ENCODE measurements at regions not wholly inside any gene's neighbourhood (a gene's known extent, or its start where the extent isn't known, plus 50 kb on each side); places are given as distances from the start of the nearest gene placed in this dataset.

DNA sequence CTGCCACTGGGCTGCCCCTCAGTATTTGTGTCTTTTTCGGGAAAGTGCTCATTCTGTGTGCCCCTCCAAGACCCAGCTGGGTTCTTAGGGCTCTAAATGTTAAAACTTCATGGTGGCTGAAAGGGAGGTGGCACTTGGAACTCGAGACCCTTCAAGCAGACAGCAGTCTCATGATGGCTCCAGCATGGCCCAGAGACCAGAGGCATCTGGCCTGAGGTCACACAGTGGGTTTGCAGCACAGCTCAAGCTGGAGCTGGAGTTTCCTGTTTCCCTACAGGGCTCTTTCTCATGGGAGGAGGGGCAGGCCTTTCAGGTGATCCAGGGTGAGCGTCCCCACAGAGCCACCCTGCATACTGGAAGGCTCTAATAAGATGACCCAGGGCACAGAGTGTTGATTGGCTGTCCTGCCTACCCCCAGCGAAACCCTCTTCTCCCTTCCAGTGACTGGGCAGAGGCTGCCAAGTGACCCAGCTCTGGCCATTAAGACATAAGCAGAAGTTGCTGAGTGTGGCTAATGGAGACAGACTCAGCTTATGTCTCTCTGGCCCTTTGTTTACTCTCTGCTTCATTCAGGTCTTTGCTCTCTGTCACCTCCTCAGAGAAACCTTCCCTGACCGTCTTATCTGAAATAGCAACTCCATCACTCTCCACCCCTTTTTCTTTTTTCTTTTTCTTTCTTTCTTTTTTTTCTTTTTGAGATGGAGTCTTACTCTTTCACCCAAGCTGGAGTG lies 166.6 kb upstream of the SMAD3 start:
- TF ChIP-seq POLR2AphosphoS5 (IDR thresholded peaks at IDR 0.05; ENCODE audit: low read depth, low read length) (no peak), RFX5 (IDR thresholded peaks at IDR 0.05; ENCODE audit: borderline replicate concordance, low read depth, low read length) (no peak), CEBPB (IDR thresholded peaks at IDR 0.05; ENCODE audit: low read depth, low read length) (no peak), CTCF (IDR thresholded peaks at IDR 0.05; ENCODE audit: control extremely low read depth in 1 of 3, insufficient read depth in 1 of 3, low read depth in 1 of 3, low read length in 3 of 3) (no peak), EP300 (IDR thresholded peaks at IDR 0.05; ENCODE audit: borderline replicate concordance in 1 of 2, low read depth in 2 of 2, low read length in 2 of 2) (no peak)
